Liver (tissue), 3 donors: ENCODE measurements at regions not wholly inside any gene's neighbourhood (a gene's known extent, or its start where the extent isn't known, plus 50 kb on each side); places are given as distances from the start of the nearest gene placed in this dataset.

Experiments used
- FOXA1 ChIP-seq: IDR thresholded peaks from 2 replicates; pipeline ENCODE4 v1.6.1; 2016; ENCODE audit warnings: antibody characterized with exemption
- JUND ChIP-seq, 2 donors: IDR thresholded peaks; 2 replicates each; pipeline ENCODE4 v1.6.1; 2016; ENCODE audit warnings: antibody characterized with exemption in 2 of 2
- NR2F2 ChIP-seq: IDR thresholded peaks from 2 replicates; pipeline ENCODE4 v1.6.1; 2016; ENCODE audit warnings: antibody characterized with exemption
- RAD21 ChIP-seq, 2 donors: IDR thresholded peaks; 2 replicates each; pipeline ENCODE4 v1.6.1; 2016; ENCODE audit warnings: antibody characterized with exemption in 2 of 2, mild to moderate bottlenecking in 2 of 2
- RXRA ChIP-seq, 2 donors: IDR thresholded peaks; 2 replicates each; pipeline ENCODE4 v1.6.1; 2017 to 2018; ENCODE audit warnings: antibody characterized with exemption in 2 of 2, mild to moderate bottlenecking in 1 of 2
- SP1 ChIP-seq: IDR thresholded peaks from 2 replicates; pipeline ENCODE4 v1.6.1; 2018; ENCODE audit warnings: antibody characterized with exemption, mild to moderate bottlenecking
- TAF1 ChIP-seq: conservative IDR thresholded peaks from 2 replicates; pipeline ENCODE4 v1.6.1; 2016; ENCODE audit warnings: antibody characterized with exemption, mild to moderate bottlenecking
- YY1 ChIP-seq: IDR thresholded peaks from 2 replicates; pipeline ENCODE4 v1.6.1; 2016; ENCODE audit warnings: antibody characterized with exemption, mild to moderate bottlenecking
- TF ChIP-seq, protein P1 (sequence below): fragments of 150-350 bp; IDR thresholded peaks from 2 replicates; pipeline ENCODE4 v1.5.1; 2017; ENCODE audit warnings: improper control_type of control experiment, low read depth, low read length; ENCODE audit not compliant: missing input control
- TF ChIP-seq, protein P2 (sequence below): IDR thresholded peaks from 2 replicates; pipeline ENCODE4 v1.6.1; 2016; ENCODE audit warnings: antibody characterized with exemption
- TF ChIP-seq, protein P3 (sequence below): IDR thresholded peaks from 2 replicates; pipeline ENCODE4 v1.6.1; 2016; ENCODE audit warnings: antibody characterized with exemption
- TF ChIP-seq, protein P4 (sequence below): IDR thresholded peaks from 2 replicates; pipeline ENCODE4 v1.6.1; 2016; ENCODE audit warnings: antibody characterized with exemption, mild to moderate bottlenecking
- donor health status: healthy.
- donor health status: healthy.

DNA sequence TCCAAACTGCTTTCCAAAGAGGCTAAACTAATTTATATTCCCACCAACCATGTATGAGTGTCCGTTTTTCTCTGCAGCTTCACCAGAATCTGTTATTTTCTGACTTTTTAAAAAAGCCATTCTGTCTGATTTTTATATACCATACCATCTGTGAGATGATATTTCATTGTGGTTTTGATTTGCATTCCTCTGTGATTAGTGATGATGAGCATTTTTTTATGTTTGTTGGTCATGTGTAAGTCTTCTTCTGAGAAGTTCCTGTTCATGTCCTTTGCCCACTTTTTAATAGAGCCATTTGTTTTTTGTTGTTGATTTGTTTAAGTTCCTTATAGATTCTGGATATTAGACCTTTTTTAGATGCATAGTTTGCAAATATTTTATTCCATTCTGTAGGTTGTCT, 179.4 kb upstream of the ALCAM start:
- TF ChIP-seq, protein P1, sequence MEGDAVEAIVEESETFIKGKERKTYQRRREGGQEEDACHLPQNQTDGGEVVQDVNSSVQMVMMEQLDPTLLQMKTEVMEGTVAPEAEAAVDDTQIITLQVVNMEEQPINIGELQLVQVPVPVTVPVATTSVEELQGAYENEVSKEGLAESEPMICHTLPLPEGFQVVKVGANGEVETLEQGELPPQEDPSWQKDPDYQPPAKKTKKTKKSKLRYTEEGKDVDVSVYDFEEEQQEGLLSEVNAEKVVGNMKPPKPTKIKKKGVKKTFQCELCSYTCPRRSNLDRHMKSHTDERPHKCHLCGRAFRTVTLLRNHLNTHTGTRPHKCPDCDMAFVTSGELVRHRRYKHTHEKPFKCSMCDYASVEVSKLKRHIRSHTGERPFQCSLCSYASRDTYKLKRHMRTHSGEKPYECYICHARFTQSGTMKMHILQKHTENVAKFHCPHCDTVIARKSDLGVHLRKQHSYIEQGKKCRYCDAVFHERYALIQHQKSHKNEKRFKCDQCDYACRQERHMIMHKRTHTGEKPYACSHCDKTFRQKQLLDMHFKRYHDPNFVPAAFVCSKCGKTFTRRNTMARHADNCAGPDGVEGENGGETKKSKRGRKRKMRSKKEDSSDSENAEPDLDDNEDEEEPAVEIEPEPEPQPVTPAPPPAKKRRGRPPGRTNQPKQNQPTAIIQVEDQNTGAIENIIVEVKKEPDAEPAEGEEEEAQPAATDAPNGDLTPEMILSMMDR, result no peak
- TF ChIP-seq, protein P2, sequence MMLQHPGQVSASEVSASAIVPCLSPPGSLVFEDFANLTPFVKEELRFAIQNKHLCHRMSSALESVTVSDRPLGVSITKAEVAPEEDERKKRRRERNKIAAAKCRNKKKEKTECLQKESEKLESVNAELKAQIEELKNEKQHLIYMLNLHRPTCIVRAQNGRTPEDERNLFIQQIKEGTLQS, result no peak
- TF ChIP-seq NR2F2, result no peak
- TF ChIP-seq RAD21 (IDR thresholded peaks at IDR 0.05), result no peak
- no peak for TF ChIP-seq JUND (IDR thresholded peaks at IDR 0.05)
- TF ChIP-seq RXRA (IDR thresholded peaks at IDR 0.05), result no peak
- TF ChIP-seq, protein P3, sequence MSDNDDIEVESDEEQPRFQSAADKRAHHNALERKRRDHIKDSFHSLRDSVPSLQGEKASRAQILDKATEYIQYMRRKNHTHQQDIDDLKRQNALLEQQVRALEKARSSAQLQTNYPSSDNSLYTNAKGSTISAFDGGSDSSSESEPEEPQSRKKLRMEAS, result no peak
- no peak for TF ChIP-seq SP1
- TF ChIP-seq FOXA1, result no peak
- TF ChIP-seq, protein P4, sequence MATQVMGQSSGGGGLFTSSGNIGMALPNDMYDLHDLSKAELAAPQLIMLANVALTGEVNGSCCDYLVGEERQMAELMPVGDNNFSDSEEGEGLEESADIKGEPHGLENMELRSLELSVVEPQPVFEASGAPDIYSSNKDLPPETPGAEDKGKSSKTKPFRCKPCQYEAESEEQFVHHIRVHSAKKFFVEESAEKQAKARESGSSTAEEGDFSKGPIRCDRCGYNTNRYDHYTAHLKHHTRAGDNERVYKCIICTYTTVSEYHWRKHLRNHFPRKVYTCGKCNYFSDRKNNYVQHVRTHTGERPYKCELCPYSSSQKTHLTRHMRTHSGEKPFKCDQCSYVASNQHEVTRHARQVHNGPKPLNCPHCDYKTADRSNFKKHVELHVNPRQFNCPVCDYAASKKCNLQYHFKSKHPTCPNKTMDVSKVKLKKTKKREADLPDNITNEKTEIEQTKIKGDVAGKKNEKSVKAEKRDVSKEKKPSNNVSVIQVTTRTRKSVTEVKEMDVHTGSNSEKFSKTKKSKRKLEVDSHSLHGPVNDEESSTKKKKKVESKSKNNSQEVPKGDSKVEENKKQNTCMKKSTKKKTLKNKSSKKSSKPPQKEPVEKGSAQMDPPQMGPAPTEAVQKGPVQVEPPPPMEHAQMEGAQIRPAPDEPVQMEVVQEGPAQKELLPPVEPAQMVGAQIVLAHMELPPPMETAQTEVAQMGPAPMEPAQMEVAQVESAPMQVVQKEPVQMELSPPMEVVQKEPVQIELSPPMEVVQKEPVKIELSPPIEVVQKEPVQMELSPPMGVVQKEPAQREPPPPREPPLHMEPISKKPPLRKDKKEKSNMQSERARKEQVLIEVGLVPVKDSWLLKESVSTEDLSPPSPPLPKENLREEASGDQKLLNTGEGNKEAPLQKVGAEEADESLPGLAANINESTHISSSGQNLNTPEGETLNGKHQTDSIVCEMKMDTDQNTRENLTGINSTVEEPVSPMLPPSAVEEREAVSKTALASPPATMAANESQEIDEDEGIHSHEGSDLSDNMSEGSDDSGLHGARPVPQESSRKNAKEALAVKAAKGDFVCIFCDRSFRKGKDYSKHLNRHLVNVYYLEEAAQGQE, result no peak
- TF ChIP-seq YY1, result no peak
- TF ChIP-seq TAF1, result no peak
